ENCODE measurements at regions not wholly inside any gene's neighbourhood (a gene's known extent, or its start where the extent isn't known, plus 50 kb on each side); places are given as distances from the start of the nearest gene placed in this dataset.

DNA sequence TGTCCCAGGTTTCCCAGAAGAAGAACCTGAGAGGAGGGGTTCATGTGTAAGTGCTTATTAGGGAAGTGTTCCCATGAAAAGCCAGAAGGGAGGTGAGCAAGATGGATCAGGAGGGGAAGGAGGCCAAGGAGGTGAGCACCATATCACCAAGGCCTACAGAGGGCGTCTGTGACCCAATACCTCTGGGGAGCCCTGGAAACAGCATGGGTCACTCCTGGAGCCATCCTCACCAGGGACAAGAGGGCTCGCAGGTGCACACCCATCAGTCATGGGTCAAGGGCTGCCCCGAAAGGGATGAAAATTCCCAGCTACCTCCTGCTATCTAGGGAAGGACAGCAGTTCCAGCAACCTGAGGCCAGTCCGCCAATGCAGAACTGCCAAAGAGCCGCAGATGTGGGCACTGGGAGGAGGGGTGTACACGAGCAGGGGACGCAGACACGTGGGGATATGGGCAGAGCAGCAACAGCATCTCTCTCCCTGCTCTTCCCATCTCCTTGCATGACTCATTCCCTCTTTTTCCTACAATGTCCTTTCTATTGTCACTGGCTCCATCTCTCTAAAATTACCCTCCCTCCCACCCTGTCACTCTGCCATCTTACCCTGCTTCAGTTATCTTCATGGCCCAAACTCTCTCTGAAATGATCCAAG lies 167.6 kb upstream of the FSTL4 start:
- intact Hi-C loops (cut with DNase I; ENCODE audit: low total_unique reads), result no loop called here

DNA sequence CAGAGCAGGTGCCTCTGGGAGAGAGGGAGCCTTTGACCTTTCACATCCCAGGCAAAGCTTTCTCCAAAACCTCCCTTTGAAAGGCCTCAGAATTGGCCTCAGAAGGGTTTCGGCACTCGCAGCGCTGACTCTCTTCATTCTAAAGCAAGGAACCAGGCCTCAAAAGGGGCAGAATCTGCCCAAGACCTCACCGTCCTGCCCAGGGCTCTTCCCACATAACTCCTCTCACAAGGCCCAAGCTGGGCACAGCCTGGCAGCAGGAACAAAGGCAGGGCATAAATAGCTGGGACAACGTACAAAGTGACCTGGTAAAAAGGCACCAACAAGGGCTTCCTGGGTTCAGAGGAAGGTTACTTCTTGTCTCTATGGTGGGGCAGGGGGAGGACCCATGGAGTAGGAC lies 166.3 kb upstream of the FSTL4 start:
- intact Hi-C loops (cut with DNase I; ENCODE audit: low total_unique reads), result no loop called here
- no peak for DNase-seq
- no peak overlapping the region for H3K27ac ChIP-seq
- no peaks in the 10 kb centered on the region for H3K36me3 ChIP-seq
- H3K4me3 ChIP-seq, result no peak overlapping the region
- no peak for TF ChIP-seq POLR2A (IDR thresholded peaks at IDR 0.05)
- TF ChIP-seq, protein P1, sequence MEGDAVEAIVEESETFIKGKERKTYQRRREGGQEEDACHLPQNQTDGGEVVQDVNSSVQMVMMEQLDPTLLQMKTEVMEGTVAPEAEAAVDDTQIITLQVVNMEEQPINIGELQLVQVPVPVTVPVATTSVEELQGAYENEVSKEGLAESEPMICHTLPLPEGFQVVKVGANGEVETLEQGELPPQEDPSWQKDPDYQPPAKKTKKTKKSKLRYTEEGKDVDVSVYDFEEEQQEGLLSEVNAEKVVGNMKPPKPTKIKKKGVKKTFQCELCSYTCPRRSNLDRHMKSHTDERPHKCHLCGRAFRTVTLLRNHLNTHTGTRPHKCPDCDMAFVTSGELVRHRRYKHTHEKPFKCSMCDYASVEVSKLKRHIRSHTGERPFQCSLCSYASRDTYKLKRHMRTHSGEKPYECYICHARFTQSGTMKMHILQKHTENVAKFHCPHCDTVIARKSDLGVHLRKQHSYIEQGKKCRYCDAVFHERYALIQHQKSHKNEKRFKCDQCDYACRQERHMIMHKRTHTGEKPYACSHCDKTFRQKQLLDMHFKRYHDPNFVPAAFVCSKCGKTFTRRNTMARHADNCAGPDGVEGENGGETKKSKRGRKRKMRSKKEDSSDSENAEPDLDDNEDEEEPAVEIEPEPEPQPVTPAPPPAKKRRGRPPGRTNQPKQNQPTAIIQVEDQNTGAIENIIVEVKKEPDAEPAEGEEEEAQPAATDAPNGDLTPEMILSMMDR (IDR thresholded peaks at IDR 0.05), result no peak
- no peaks in the 10 kb centered on the region for H3K9me3 ChIP-seq
- no peaks in the 10 kb centered on the region for H3K4me1 ChIP-seq
- H3K27me3 ChIP-seq, result no peaks in the 10 kb centered on the region

More for the DNA sequence above, 167.6 kb upstream of the FSTL4 start:
- no peaks in the 10 kb centered on the region for H3K9me3 ChIP-seq
- H3K36me3 ChIP-seq, result no peaks in the 10 kb centered on the region
- TF ChIP-seq POLR2A (IDR thresholded peaks at IDR 0.05), result no peak
- TF ChIP-seq, protein P1 (IDR thresholded peaks at IDR 0.05), result no peak
- no peak for DNase-seq
- H3K27me3 ChIP-seq, result no peaks in the 10 kb centered on the region
- no peaks in the 10 kb centered on the region for H3K4me1 ChIP-seq
- H3K27ac ChIP-seq, result no peak overlapping the region
- H3K4me3 ChIP-seq, result no peak overlapping the region

DNA sequence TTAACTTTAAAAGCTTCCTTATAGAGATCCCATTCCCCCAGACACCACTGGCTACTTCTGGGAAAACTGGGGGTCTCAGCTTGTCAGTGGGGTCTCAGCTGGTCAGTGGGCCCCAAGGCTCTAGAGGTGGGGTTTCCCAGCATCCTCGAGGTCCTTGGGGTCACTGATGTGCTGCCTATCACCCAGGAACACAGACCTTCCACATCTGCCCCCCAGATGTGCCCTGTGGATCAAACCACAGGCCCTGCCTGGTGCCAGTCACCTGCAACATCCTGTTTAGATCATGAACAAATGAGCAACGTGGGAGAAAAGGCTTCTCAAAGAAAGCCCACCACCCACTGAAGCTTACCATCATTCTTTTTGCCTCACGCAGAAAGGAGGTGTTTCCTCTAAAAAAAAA lies 165.6 kb upstream of the FSTL4 start:
- no peak for DNase-seq
- H3K4me3 ChIP-seq, result no peak overlapping the region
- H3K4me1 ChIP-seq, result no peaks in the 10 kb centered on the region
- H3K27ac ChIP-seq, result no peak overlapping the region
- H3K36me3 ChIP-seq, result no peaks in the 10 kb centered on the region
- TF ChIP-seq, protein P1 (IDR thresholded peaks at IDR 0.05), result no peak
- no peak for TF ChIP-seq POLR2A (IDR thresholded peaks at IDR 0.05)
- intact Hi-C loops (cut with DNase I; ENCODE audit: low total_unique reads), result no loop called here
- no peaks in the 10 kb centered on the region for H3K9me3 ChIP-seq
- no peaks in the 10 kb centered on the region for H3K27me3 ChIP-seq

DNA sequence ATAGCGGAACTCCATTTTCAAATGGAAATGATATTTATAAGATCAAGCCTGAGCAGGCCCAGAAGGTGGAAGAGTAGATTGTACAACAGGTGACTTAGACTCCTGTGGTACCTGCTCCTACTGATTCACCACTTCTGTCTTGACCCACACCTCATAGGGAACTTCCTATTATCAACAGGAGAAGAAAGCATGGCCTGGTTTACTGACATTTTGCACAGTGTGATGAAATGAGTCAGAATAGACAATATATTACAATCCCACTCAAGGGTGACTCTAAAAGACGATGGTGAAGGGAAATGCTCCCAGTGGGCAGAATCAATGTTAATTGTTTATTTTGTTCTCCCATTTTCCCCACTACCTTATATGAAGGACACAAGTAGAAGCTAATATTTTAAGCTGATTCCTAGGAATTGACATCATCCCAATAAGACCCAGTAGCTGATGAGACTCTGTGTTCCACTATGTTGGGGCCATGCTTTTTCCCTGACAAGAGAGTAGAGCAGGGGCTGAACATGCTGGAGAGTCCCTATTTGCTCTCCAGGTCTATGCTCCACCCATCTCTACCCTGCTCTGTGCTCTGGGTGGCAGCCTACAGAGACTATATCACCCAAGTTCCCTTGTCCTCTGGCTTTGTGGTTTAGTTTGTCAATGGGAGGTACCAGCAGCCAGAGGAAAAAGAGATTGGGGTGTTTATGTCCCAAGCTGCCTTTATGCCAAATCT lies 163.4 kb upstream of the FSTL4 start:
- Histone ChIP-seq H3K27ac (no peak overlapping the region), H3K36me3 (no peaks in the 10 kb centered on the region), H3K9me3 (no peaks in the 10 kb centered on the region), H3K27me3 (no peaks in the 10 kb centered on the region), H3K4me1 (no peaks in the 10 kb centered on the region), H3K4me3 (no peak overlapping the region)
- intact Hi-C loops (cut with DNase I; ENCODE audit: low total_unique reads), result no loop called here
- no peak for TF ChIP-seq POLR2A (IDR thresholded peaks at IDR 0.05)
- TF ChIP-seq, protein P1 (IDR thresholded peaks at IDR 0.05), result no peak
- DNase-seq, result no peak

All from uterus (tissue), 3 donors.